Liver (tissue), 8 donors: ENCODE measurements at regions not wholly inside any gene's neighbourhood (a gene's known extent, or its start where the extent isn't known, plus 50 kb on each side); places are given as distances from the start of the nearest gene placed in this dataset.

Experiments
- DNase-seq: peaks from one replicate; pipeline ENCODE4 v3.0.0-alpha.2; 2017; ENCODE audit warnings: low spot score
- H3K27ac ChIP-seq, 2 donors: one replicate each; pipeline ENCODE4 v1.7.0; 2013; ENCODE audit warnings: inconsistent platforms in 2 of 2, low read length in 2 of 2, control low read depth in 1 of 2, low read depth in 1 of 2, mild to moderate bottlenecking in 1 of 2
- H3K27me3 ChIP-seq, 4 donors: one replicate each; pipeline versions ENCODE4 v1.6.1 to v1.7.0; 2013; ENCODE audit warnings: low read length in 3 of 4, inconsistent platforms in 1 of 4, mild to moderate bottlenecking in 1 of 4, moderate library complexity in 1 of 4; ENCODE audit not compliant: control insufficient read depth in 4 of 4, insufficient read depth in 4 of 4
- H3K36me3 ChIP-seq, 4 donors: one replicate each; pipeline versions ENCODE4 v1.6.1 to v1.7.0; 2013; ENCODE audit warnings: low read length in 3 of 4, mild to moderate bottlenecking in 3 of 4, low read depth in 1 of 4, moderate library complexity in 1 of 4; ENCODE audit not compliant: control insufficient read depth in 4 of 4, insufficient read depth in 3 of 4
- H3K4me1 ChIP-seq, 4 donors: one replicate each; pipeline versions ENCODE4 v1.6.1 to v1.7.0; 2013; ENCODE audit warnings: low read length in 3 of 4, mild to moderate bottlenecking in 3 of 4, moderate library complexity in 1 of 4; ENCODE audit not compliant: control insufficient read depth in 4 of 4, insufficient read depth in 4 of 4
- H3K4me3 ChIP-seq, 3 donors: one replicate each; pipeline versions ENCODE4 v1.6.1 to v1.7.0; 2013; ENCODE audit warnings: low read length in 3 of 3, control low read depth in 1 of 3, low read depth in 1 of 3, mild to moderate bottlenecking in 1 of 3
- H3K9ac ChIP-seq, 2 donors: one replicate each; pipeline ENCODE4 v1.7.0; 2013; ENCODE audit warnings: low read length in 2 of 2, mild to moderate bottlenecking in 2 of 2, moderate library complexity in 2 of 2, control low read depth in 1 of 2, low read depth in 1 of 2
- H3K9me3 ChIP-seq, 4 donors: one replicate each; pipeline versions ENCODE4 v1.6.1 to v1.7.0; 2013; ENCODE audit warnings: low read length in 3 of 4; ENCODE audit not compliant: control insufficient read depth in 4 of 4
- ATF3 ChIP-seq: IDR thresholded peaks from 2 replicates; pipeline ENCODE4 v1.6.1; 2016; ENCODE audit warnings: antibody characterized with exemption
- CTCF ChIP-seq: fragments of 150-350 bp; IDR thresholded peaks from 2 replicates; pipeline ENCODE4 v1.5.1; 2017; ENCODE audit warnings: improper control_type of control experiment, low read depth, low read length; ENCODE audit not compliant: missing input control
- EGR1 ChIP-seq, 2 donors: IDR thresholded peaks; 2 replicates each; pipeline ENCODE4 v1.6.1; 2016 to 2018; ENCODE audit warnings: antibody characterized with exemption in 2 of 2, low read depth in 2 of 2
- FOXA1 ChIP-seq: IDR thresholded peaks from 2 replicates; pipeline ENCODE4 v1.6.1; 2016; ENCODE audit warnings: antibody characterized with exemption
- FOXA2 ChIP-seq: IDR thresholded peaks from 2 replicates; pipeline ENCODE4 v1.6.1; 2016; ENCODE audit warnings: antibody characterized with exemption
- GABPA ChIP-seq, 2 donors: IDR thresholded peaks in 1 of 2; conservative IDR thresholded peaks in 1 of 2; 2 replicates each; pipeline ENCODE4 v1.6.1; 2016; ENCODE audit warnings: antibody characterized with exemption in 2 of 2, mild to moderate bottlenecking in 1 of 2, moderate library complexity in 1 of 2
- HNF4A ChIP-seq, 2 donors: conservative IDR thresholded peaks; 2 replicates each; pipeline ENCODE4 v1.6.1; 2016; ENCODE audit warnings: antibody characterized with exemption in 2 of 2, mild to moderate bottlenecking in 2 of 2
- HNF4G ChIP-seq: IDR thresholded peaks from 2 replicates; pipeline ENCODE4 v1.6.1; 2016; ENCODE audit warnings: antibody characterized with exemption
- JUND ChIP-seq, 2 donors: IDR thresholded peaks; 2 replicates each; pipeline ENCODE4 v1.6.1; 2016; ENCODE audit warnings: antibody characterized with exemption in 2 of 2
- MAX ChIP-seq: IDR thresholded peaks from 2 replicates; pipeline ENCODE4 v1.6.1; 2016; ENCODE audit warnings: antibody characterized with exemption
- NR2F2 ChIP-seq: IDR thresholded peaks from 2 replicates; pipeline ENCODE4 v1.6.1; 2016; ENCODE audit warnings: antibody characterized with exemption
- RAD21 ChIP-seq, 2 donors: IDR thresholded peaks; 2 replicates each; pipeline ENCODE4 v1.6.1; 2016; ENCODE audit warnings: antibody characterized with exemption in 2 of 2, mild to moderate bottlenecking in 2 of 2
- REST ChIP-seq: IDR thresholded peaks from 2 replicates; pipeline ENCODE4 v1.6.1; 2016; ENCODE audit warnings: antibody characterized with exemption, mild to moderate bottlenecking
- RXRA ChIP-seq, 2 donors: IDR thresholded peaks; 2 replicates each; pipeline ENCODE4 v1.6.1; 2017 to 2018; ENCODE audit warnings: antibody characterized with exemption in 2 of 2, mild to moderate bottlenecking in 1 of 2
- SP1 ChIP-seq: IDR thresholded peaks from 2 replicates; pipeline ENCODE4 v1.6.1; 2018; ENCODE audit warnings: antibody characterized with exemption, mild to moderate bottlenecking
- TAF1 ChIP-seq: conservative IDR thresholded peaks from 2 replicates; pipeline ENCODE4 v1.6.1; 2016; ENCODE audit warnings: antibody characterized with exemption, mild to moderate bottlenecking
- YY1 ChIP-seq: IDR thresholded peaks from 2 replicates; pipeline ENCODE4 v1.6.1; 2016; ENCODE audit warnings: antibody characterized with exemption, mild to moderate bottlenecking
- ZBTB33 ChIP-seq: IDR thresholded peaks from 2 replicates; pipeline ENCODE4 v1.6.1; 2016; ENCODE audit warnings: antibody characterized with exemption
- WGBS: extraction: QIAGEN DNeasy Blood & Tissue Kit; methylation state at CpG from one replicate; pipeline ENCODE4 v1.1.7; 2013; 5-methylcytosine and 5-hydroxymethylcytosine counted together
- donor health status: healthy.
- donor health status: healthy.
- donor health status: healthy.
- donor health status: healthy.
- donor health status: healthy.

- no peaks in the 10 kb centered on the region for H3K36me3 ChIP-seq
- WGBS: 96% methylated on average over 1 of the region's 1 CpG
- H3K9ac ChIP-seq: no peak overlapping the region
- no peak for DNase-seq
- TF ChIP-seq ZBTB33 (no peak), HNF4A (conservative IDR thresholded peaks at IDR 0.05) (no peak), JUND (IDR thresholded peaks at IDR 0.05) (no peak), HNF4G (no peak), REST (no peak), SP1 (no peak), FOXA2 (no peak), CTCF (no peak), YY1 (no peak), RAD21 (IDR thresholded peaks at IDR 0.05) (no peak), MAX (no peak), FOXA1 (no peak), NR2F2 (no peak), EGR1 (IDR thresholded peaks at IDR 0.05; ENCODE audit: low read depth in 2 of 2) (no peak), ATF3 (no peak), RXRA (IDR thresholded peaks at IDR 0.05) (no peak), TAF1 (no peak), GABPA (IDR thresholded peaks at IDR 0.05 in 1 of 2, conservative IDR thresholded peaks at IDR 0.05 in 1 of 2) (no peak)
- H3K27me3 ChIP-seq: peaks cover 0 to 3% (median 0%) of the 10 kb centered on the region in 4 donors
- no peak overlapping the region for H3K27ac ChIP-seq
- no peaks in the 10 kb centered on the region for H3K9me3 ChIP-seq
- H3K4me1 ChIP-seq: peaks cover 0 to 3% (median 1%) of the 10 kb centered on the region in 4 donors
- no peak overlapping the region for H3K4me3 ChIP-seq
Measured at GRCh38 chr7:42858570-42858969, 53.3 kb downstream of the C7orf25 start.

- H3K9ac ChIP-seq: no peak overlapping the region
- H3K27ac ChIP-seq: no peak overlapping the region
- H3K9me3 ChIP-seq: no peaks in the 10 kb centered on the region
- peaks cover 0 to 3% (median 1%) of the 10 kb centered on the region in 4 donors for H3K4me1 ChIP-seq
- TF ChIP-seq FOXA1 (no peak), MAX (no peak), ZBTB33 (no peak), GABPA (IDR thresholded peaks at IDR 0.05 in 1 of 2, conservative IDR thresholded peaks at IDR 0.05 in 1 of 2) (no peak), CTCF (no peak), YY1 (no peak)
- WGBS: 36% methylated on average over 19 of the region's 19 CpGs
- no peaks in the 10 kb centered on the region for H3K36me3 ChIP-seq
- no peak for DNase-seq
- H3K4me3 ChIP-seq: peak overlapping the region in 2 of 3 donors; percentile 14 to 29
- H3K27me3 ChIP-seq: peaks cover 0 to 3% (median 1%) of the 10 kb centered on the region in 4 donors
Measured at GRCh38 chr7:42856605-42856987, 55.3 kb downstream of the C7orf25 start.
